ENCODE measurements at regions not wholly inside any gene's neighbourhood (a gene's known extent, or its start where the extent isn't known, plus 50 kb on each side); places are given as distances from the start of the nearest gene placed in this dataset.

- Histone ChIP-seq H3K4me1 (peaks cover 0 to 31% (median 0%) of the 10 kb centered on the region in 4 donors), H3K4me3 (no peak overlapping the region), H3K9me3 (no peaks in the 10 kb centered on the region), H3K36me3 (no peaks in the 10 kb centered on the region), H3K27ac (peak overlapping the region in 1 of 4 donors; percentile 39), H3K27me3 (no peaks in the 10 kb centered on the region)
- peak in 1 of 2 donors; percentile 30 for DNase-seq (ENCODE audit: low spot score in 2 of 2)
- TF ChIP-seq EP300 (IDR thresholded peaks at IDR 0.05), result peak in 1 of 2 donors; percentile 26
- no peak for TF ChIP-seq CTCF (IDR thresholded peaks at IDR 0.05)
- no peak for TF ChIP-seq POLR2A (IDR thresholded peaks at IDR 0.05)
- 38 to 65% methylated on average over 2 of the region's 2 CpGs for WGBS, 2 donors
These were observed 65.8 kb upstream of the RANBP3L start for GRCh38 chr5:36367524-36367923.

GRCh38 chr5:36369219-36369690 lies 67.6 kb upstream of the RANBP3L start:
- no peak for DNase-seq (ENCODE audit: low spot score in 2 of 2)
- Histone ChIP-seq H3K4me3 (no peak overlapping the region), H3K27me3 (no peaks in the 10 kb centered on the region), H3K36me3 (no peaks in the 10 kb centered on the region), H3K9me3 (no peaks in the 10 kb centered on the region), H3K27ac (no peak overlapping the region), H3K4me1 (peaks cover 0 to 40% (median 3%) of the 10 kb centered on the region in 4 donors)
- 71 to 79% methylated on average over 1 of the region's 1 CpG for WGBS, 2 donors
- TF ChIP-seq EP300 (IDR thresholded peaks at IDR 0.05) (no peak), CTCF (IDR thresholded peaks at IDR 0.05) (no peak), POLR2A (IDR thresholded peaks at IDR 0.05) (no peak)

- TF ChIP-seq EP300 (IDR thresholded peaks at IDR 0.05) (no peak), CTCF (IDR thresholded peaks at IDR 0.05) (no peak), POLR2A (IDR thresholded peaks at IDR 0.05) (no peak)
- no peak for DNase-seq (ENCODE audit: low spot score in 2 of 2)
- H3K27ac ChIP-seq, result no peak overlapping the region
- H3K27me3 ChIP-seq, result no peaks in the 10 kb centered on the region
- H3K4me3 ChIP-seq, result no peak overlapping the region
- 81 to 100% methylated on average over 2 of the region's 2 CpGs for WGBS, 2 donors
- H3K9me3 ChIP-seq, result no peaks in the 10 kb centered on the region
- H3K4me1 ChIP-seq, result peaks cover 0 to 40% (median 6%) of the 10 kb centered on the region in 4 donors
- H3K36me3 ChIP-seq, result no peaks in the 10 kb centered on the region
These were observed 68.4 kb upstream of the RANBP3L start for GRCh38 chr5:36370073-36370472.

GRCh38 chr5:36371366-36371765 lies 69.7 kb upstream of the RANBP3L start:
- no peak for DNase-seq (ENCODE audit: low spot score in 2 of 2)
- H3K9me3 ChIP-seq, result no peaks in the 10 kb centered on the region
- TF ChIP-seq EP300 (IDR thresholded peaks at IDR 0.05) (no peak), CTCF (IDR thresholded peaks at IDR 0.05) (no peak), POLR2A (IDR thresholded peaks at IDR 0.05) (no peak)
- H3K36me3 ChIP-seq, result no peaks in the 10 kb centered on the region
- no peaks in the 10 kb centered on the region for H3K27me3 ChIP-seq
- peaks cover 0 to 40% (median 6%) of the 10 kb centered on the region in 4 donors for H3K4me1 ChIP-seq
- no peak overlapping the region for H3K27ac ChIP-seq
- no peak overlapping the region for H3K4me3 ChIP-seq
- whole genome bisulfite sequencing, 2 donors, result 71 to 84% methylated on average over 6 of the region's 6 CpGs

- Histone ChIP-seq H3K4me3 (no peak overlapping the region), H3K36me3 (no peaks in the 10 kb centered on the region), H3K27ac (peak overlapping the region in 2 of 4 donors; percentile 60 to 64), H3K9me3 (no peaks in the 10 kb centered on the region), H3K27me3 (no peaks in the 10 kb centered on the region), H3K4me1 (peaks cover 0 to 22% (median 6%) of the 10 kb centered on the region in 4 donors)
- 75 to 82% methylated on average over 8 of the region's 8 CpGs for WGBS, 2 donors
- TF ChIP-seq POLR2A (IDR thresholded peaks at IDR 0.05) (no peak), EP300 (IDR thresholded peaks at IDR 0.05) (peak in 1 of 2 donors; percentile 88)
- DNase-seq (ENCODE audit: low spot score in 2 of 2), result peak; percentile 65 to 89
These were observed 71.9 kb upstream of the RANBP3L start for GRCh38 chr5:36373527-36374086.

Measured in tibial nerve (tissue), 4 donors.